Stimulated activated naive CD8-positive, alpha-beta T cell treated with anti-CD3 and anti-CD28 coated beads, Interleukin-15, amount 100 ng/mL, for 72 hours (primary cell): ENCODE measurements at regions not wholly inside any gene's neighbourhood (a gene's known extent, or its start where the extent isn't known, plus 50 kb on each side); places are given as distances from the start of the nearest gene placed in this dataset.

Experiments
- ATAC-seq: fragments of 150-1000 bp; cut with Tn5 transposase; 2 replicates; pipeline ENCODE4 v1.10.0; 2021; ENCODE audit warnings: mild to moderate bottlenecking, moderate library complexity
- DNase-seq, 2 donors: peaks; one replicate each; pipeline ENCODE4 v3.0.0; 2021 to 2022
- H3K27ac Mint-ChIP-seq, 2 donors: one replicate each; pipeline ENCODE4 v1.8.0; 2022; ENCODE audit warnings: mild to moderate bottlenecking in 2 of 2, mixed read lengths in 2 of 2, moderate library complexity in 2 of 2
- H3K27me3 Mint-ChIP-seq: one replicate; pipeline ENCODE4 v1.8.0; 2022; ENCODE audit warnings: mixed read lengths
- H3K4me1 Mint-ChIP-seq: one replicate; pipeline ENCODE4 v1.8.0; 2022; ENCODE audit warnings: mild to moderate bottlenecking, mixed read lengths
- H3K4me3 Mint-ChIP-seq, 2 donors: one replicate each; pipeline ENCODE4 v1.8.0; 2022; ENCODE audit warnings: mild to moderate bottlenecking in 2 of 2, mixed read lengths in 2 of 2, moderate library complexity in 1 of 2
- H3K9me3 Mint-ChIP-seq, 2 donors: one replicate each; pipeline ENCODE4 v1.8.0; 2022; ENCODE audit warnings: mixed read lengths in 2 of 2

- H3K27ac Mint-ChIP-seq, result no peak overlapping the region
- no peaks in the 10 kb centered on the region for H3K27me3 Mint-ChIP-seq
- H3K9me3 Mint-ChIP-seq, result peaks cover 0 to 3% of the 10 kb centered on the region in 2 donors
- no peaks in the 10 kb centered on the region for H3K4me1 Mint-ChIP-seq
- H3K4me3 Mint-ChIP-seq, result no peak overlapping the region
- ATAC-seq, result no peak
- DNase-seq, result no peak
These were observed 665.7 kb upstream of the TBX3 start for GRCh38 chr12:115349711-115350110.

GRCh38 chr12:115348301-115348700 lies 664.3 kb upstream of the TBX3 start:
- Mint-ChIP-seq H3K4me3 (no peak overlapping the region), H3K27me3 (no peaks in the 10 kb centered on the region), H3K9me3 (peaks cover 2 to 5% of the 10 kb centered on the region in 2 donors), H3K4me1 (no peaks in the 10 kb centered on the region), H3K27ac (no peak overlapping the region)
- DNase-seq (no peak), ATAC-seq (no peak)

- Mint-ChIP-seq H3K4me3 (no peak overlapping the region), H3K4me1 (no peaks in the 10 kb centered on the region), H3K9me3 (peaks cover 10 to 17% of the 10 kb centered on the region in 2 donors), H3K27me3 (no peaks in the 10 kb centered on the region), H3K27ac (no peak overlapping the region)
- ATAC-seq, result no peak
- no peak for DNase-seq
These were observed 659.6 kb upstream of the TBX3 start for GRCh38 chr12:115343601-115344000.

GRCh38 chr12:115343008-115343407 lies 659.0 kb upstream of the TBX3 start:
- H3K4me1 Mint-ChIP-seq, result no peaks in the 10 kb centered on the region
- ATAC-seq (no peak), DNase-seq (no peak)
- H3K4me3 Mint-ChIP-seq, result no peak overlapping the region
- peaks cover 10 to 17% of the 10 kb centered on the region in 2 donors for H3K9me3 Mint-ChIP-seq
- H3K27me3 Mint-ChIP-seq, result no peaks in the 10 kb centered on the region
- H3K27ac Mint-ChIP-seq, result no peak overlapping the region

- no peak for ATAC-seq
- no peak for DNase-seq
- Mint-ChIP-seq H3K27me3 (no peaks in the 10 kb centered on the region), H3K4me1 (no peaks in the 10 kb centered on the region), H3K27ac (no peak overlapping the region), H3K9me3 (peaks cover 10 to 17% of the 10 kb centered on the region in 2 donors), H3K4me3 (no peak overlapping the region)
These were observed 657.5 kb upstream of the TBX3 start for GRCh38 chr12:115341442-115341841.

- H3K27ac Mint-ChIP-seq, result no peak overlapping the region
- H3K27me3 Mint-ChIP-seq, result peaks cover 7% of the 10 kb centered on the region
- no peaks in the 10 kb centered on the region for H3K4me1 Mint-ChIP-seq
- no peak overlapping the region for H3K4me3 Mint-ChIP-seq
- peaks cover 10 to 13% of the 10 kb centered on the region in 2 donors for H3K9me3 Mint-ChIP-seq
- ATAC-seq (no peak), DNase-seq (no peak)
These were observed 654.8 kb upstream of the TBX3 start for GRCh38 chr12:115338566-115339294.

GRCh38 chr12:115337693-115338543 lies 653.9 kb upstream of the TBX3 start:
- H3K4me1 Mint-ChIP-seq, result no peaks in the 10 kb centered on the region
- DNase-seq (no peak), ATAC-seq (no peak)
- peaks cover 8% of the 10 kb centered on the region for H3K27me3 Mint-ChIP-seq
- no peak overlapping the region for H3K27ac Mint-ChIP-seq
- H3K9me3 Mint-ChIP-seq, result peaks cover 4 to 8% of the 10 kb centered on the region in 2 donors
- no peak overlapping the region for H3K4me3 Mint-ChIP-seq

GRCh38 chr12:115336506-115336905 lies 652.5 kb upstream of the TBX3 start:
- Mint-ChIP-seq H3K27me3 (peaks cover 8% of the 10 kb centered on the region), H3K4me3 (no peak overlapping the region), H3K27ac (no peak overlapping the region), H3K4me1 (no peaks in the 10 kb centered on the region), H3K9me3 (peaks cover 0 to 4% of the 10 kb centered on the region in 2 donors)
- no peak for ATAC-seq
- no peak for DNase-seq

GRCh38 chr12:115335594-115335993 lies 651.6 kb upstream of the TBX3 start:
- H3K9me3 Mint-ChIP-seq, result peaks cover 0 to 4% of the 10 kb centered on the region in 2 donors
- no peaks in the 10 kb centered on the region for H3K4me1 Mint-ChIP-seq
- no peak overlapping the region for H3K27ac Mint-ChIP-seq
- DNase-seq (no peak), ATAC-seq (no peak)
- no peak overlapping the region for H3K4me3 Mint-ChIP-seq
- H3K27me3 Mint-ChIP-seq, result peaks cover 8% of the 10 kb centered on the region

GRCh38 chr12:115335048-115335447 lies 651.1 kb upstream of the TBX3 start:
- Mint-ChIP-seq H3K27me3 (peaks cover 8% of the 10 kb centered on the region), H3K27ac (no peak overlapping the region), H3K4me1 (no peaks in the 10 kb centered on the region), H3K9me3 (peaks cover 0 to 4% of the 10 kb centered on the region in 2 donors), H3K4me3 (no peak overlapping the region)
- DNase-seq (no peak), ATAC-seq (no peak)

GRCh38 chr12:115332945-115333344 lies 649.0 kb upstream of the TBX3 start:
- peaks cover 8% of the 10 kb centered on the region for H3K27me3 Mint-ChIP-seq
- H3K4me3 Mint-ChIP-seq, result no peak overlapping the region
- no peaks in the 10 kb centered on the region for H3K4me1 Mint-ChIP-seq
- DNase-seq (no peak), ATAC-seq (no peak)
- H3K27ac Mint-ChIP-seq, result no peak overlapping the region
- H3K9me3 Mint-ChIP-seq, result peaks cover 0 to 3% of the 10 kb centered on the region in 2 donors

- ATAC-seq, result no peak
These were observed 641.9 kb upstream of the TBX3 start for GRCh38 chr12:115325858-115326257.

GRCh38 chr12:115324949-115325593 lies 641.1 kb upstream of the TBX3 start:
- no peak for ATAC-seq
- Mint-ChIP-seq H3K4me1 (no peaks in the 10 kb centered on the region), H3K27me3 (peaks cover 11% of the 10 kb centered on the region)

More at GRCh38 chr12:115325858-115326257, 641.9 kb upstream of the TBX3 start:
- Mint-ChIP-seq H3K9me3 (peaks cover 5 to 11% of the 10 kb centered on the region in 2 donors), H3K27ac (no peak overlapping the region), H3K27me3 (peaks cover 7% of the 10 kb centered on the region), H3K4me1 (no peaks in the 10 kb centered on the region), H3K4me3 (no peak overlapping the region)
- DNase-seq, result no peak

GRCh38 chr12:115323223-115323905 lies 639.4 kb upstream of the TBX3 start:
- H3K27ac Mint-ChIP-seq, result no peak overlapping the region
- no peak overlapping the region for H3K4me3 Mint-ChIP-seq
- H3K27me3 Mint-ChIP-seq, result peaks cover 13% of the 10 kb centered on the region
- no peaks in the 10 kb centered on the region for H3K4me1 Mint-ChIP-seq
- DNase-seq (no peak), ATAC-seq (no peak)
- peaks cover 8 to 14% of the 10 kb centered on the region in 2 donors for H3K9me3 Mint-ChIP-seq

More at GRCh38 chr12:115324949-115325593, 641.1 kb upstream of the TBX3 start:
- H3K4me3 Mint-ChIP-seq, result no peak overlapping the region
- H3K9me3 Mint-ChIP-seq, result peaks cover 11 to 13% of the 10 kb centered on the region in 2 donors
- DNase-seq, result no peak
- no peak overlapping the region for H3K27ac Mint-ChIP-seq

GRCh38 chr12:115322275-115322674 lies 638.3 kb upstream of the TBX3 start:
- no peak overlapping the region for H3K27ac Mint-ChIP-seq
- DNase-seq (no peak), ATAC-seq (no peak)
- peaks cover 13% of the 10 kb centered on the region for H3K27me3 Mint-ChIP-seq
- H3K4me3 Mint-ChIP-seq, result no peak overlapping the region
- no peaks in the 10 kb centered on the region for H3K4me1 Mint-ChIP-seq
- H3K9me3 Mint-ChIP-seq, result peaks cover 8 to 14% of the 10 kb centered on the region in 2 donors
